Thyroid gland (tissue), 4 donors: ENCODE measurements at regions not wholly inside any gene's neighbourhood (a gene's known extent, or its start where the extent isn't known, plus 50 kb on each side); places are given as distances from the start of the nearest gene placed in this dataset.

ENCODE experiments used
- CTCF ChIP-seq, 6 experiments: fragments of 200-600 bp in 3 of 6; fragments of 450-650 bp in 3 of 6; sonication (generic) in 3 of 6; IDR thresholded peaks; one replicate each; pipeline ENCODE4 v1.5.1; 2016 to 2019; ENCODE audit warnings: antibody characterized with exemption in 6 of 6, mild to moderate bottlenecking in 2 of 6, inconsistent platforms in 1 of 6, moderate library complexity in 1 of 6
- POLR2A ChIP-seq, 2 donors: fragments of 450-650 bp; IDR thresholded peaks; one replicate each; pipeline ENCODE4 v1.6.1; 2017; ENCODE audit warnings: antibody characterized with exemption in 2 of 2, mild to moderate bottlenecking in 2 of 2, moderate library complexity in 1 of 2

- no peak for TF ChIP-seq CTCF (IDR thresholded peaks at IDR 0.05)
- TF ChIP-seq POLR2A (IDR thresholded peaks at IDR 0.05), result no peak
Observed at GRCh38 chr5:154565123-154565522, 87.1 kb upstream of the HAND1 start.
